ENCODE measurements at regions not wholly inside any gene's neighbourhood (a gene's known extent, or its start where the extent isn't known, plus 50 kb on each side); places are given as distances from the start of the nearest gene placed in this dataset.

DNA sequence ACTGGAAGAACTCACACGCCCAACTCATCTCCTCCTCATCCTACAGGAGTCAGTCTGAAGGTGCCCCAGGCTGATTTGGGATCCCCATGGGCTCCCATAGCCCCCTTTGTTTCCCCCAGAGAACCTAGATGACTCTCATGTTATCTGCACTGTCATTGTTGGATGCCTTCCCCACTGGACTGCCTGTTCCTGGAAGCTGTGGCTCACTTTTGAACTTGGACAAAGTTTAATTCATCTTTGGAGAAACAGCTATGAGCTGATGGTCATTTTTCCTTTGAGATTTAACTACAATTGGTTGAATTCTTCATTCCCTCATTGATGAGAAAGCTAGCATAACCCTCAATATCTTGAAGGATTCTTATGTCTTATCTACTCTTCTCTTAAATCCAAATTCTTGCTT is 186.6 kb downstream of the SALL1 start:
- peaks cover under 1% of the 10 kb centered on the region for H3K27me3 Mint-ChIP-seq (ENCODE audit: low read depth)
- no peaks in the 10 kb centered on the region for H3K9me3 Mint-ChIP-seq
- DNase-seq (ENCODE audit: low read depth, low spot score) = no peak
- TF ChIP-seq, protein P1, sequence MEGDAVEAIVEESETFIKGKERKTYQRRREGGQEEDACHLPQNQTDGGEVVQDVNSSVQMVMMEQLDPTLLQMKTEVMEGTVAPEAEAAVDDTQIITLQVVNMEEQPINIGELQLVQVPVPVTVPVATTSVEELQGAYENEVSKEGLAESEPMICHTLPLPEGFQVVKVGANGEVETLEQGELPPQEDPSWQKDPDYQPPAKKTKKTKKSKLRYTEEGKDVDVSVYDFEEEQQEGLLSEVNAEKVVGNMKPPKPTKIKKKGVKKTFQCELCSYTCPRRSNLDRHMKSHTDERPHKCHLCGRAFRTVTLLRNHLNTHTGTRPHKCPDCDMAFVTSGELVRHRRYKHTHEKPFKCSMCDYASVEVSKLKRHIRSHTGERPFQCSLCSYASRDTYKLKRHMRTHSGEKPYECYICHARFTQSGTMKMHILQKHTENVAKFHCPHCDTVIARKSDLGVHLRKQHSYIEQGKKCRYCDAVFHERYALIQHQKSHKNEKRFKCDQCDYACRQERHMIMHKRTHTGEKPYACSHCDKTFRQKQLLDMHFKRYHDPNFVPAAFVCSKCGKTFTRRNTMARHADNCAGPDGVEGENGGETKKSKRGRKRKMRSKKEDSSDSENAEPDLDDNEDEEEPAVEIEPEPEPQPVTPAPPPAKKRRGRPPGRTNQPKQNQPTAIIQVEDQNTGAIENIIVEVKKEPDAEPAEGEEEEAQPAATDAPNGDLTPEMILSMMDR (conservative IDR thresholded peaks at IDR 0.05) = no peak
- no peaks in the 10 kb centered on the region for H3K4me1 Mint-ChIP-seq
- H3K36me3 Mint-ChIP-seq (ENCODE audit: low read depth) = no peaks in the 10 kb centered on the region
- peak overlapping the region; percentile 62 for H3K27ac Mint-ChIP-seq (ENCODE audit: unreplicated experiment)
- H3K4me3 Mint-ChIP-seq = no peak overlapping the region

DNA sequence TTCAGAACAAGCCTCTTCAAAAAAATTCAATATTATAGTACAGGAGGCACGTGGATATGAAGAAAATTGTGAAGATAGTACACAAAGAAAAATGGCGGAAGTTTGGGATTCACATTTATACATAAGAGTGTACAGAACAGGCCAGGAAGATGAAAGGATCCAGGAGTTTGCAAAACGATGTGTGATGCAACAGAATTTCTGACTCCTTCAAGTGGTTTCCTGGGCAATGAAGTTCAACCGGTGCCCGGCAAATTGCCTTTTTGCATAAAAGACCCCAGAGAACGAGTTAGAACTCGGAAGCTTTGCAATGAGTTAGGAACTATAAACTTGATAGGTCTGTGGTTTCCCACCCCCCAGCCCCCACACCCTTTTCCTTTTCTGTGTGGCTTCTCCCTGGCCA is 189.1 kb downstream of the SALL1 start:
- Mint-ChIP-seq H3K27ac (ENCODE audit: unreplicated experiment) (no peak overlapping the region), H3K27me3 (ENCODE audit: low read depth) (no peaks in the 10 kb centered on the region), H3K9me3 (no peaks in the 10 kb centered on the region), H3K36me3 (ENCODE audit: low read depth) (no peaks in the 10 kb centered on the region), H3K4me3 (no peak overlapping the region), H3K4me1 (no peaks in the 10 kb centered on the region)
- TF ChIP-seq, protein P1 (conservative IDR thresholded peaks at IDR 0.05) = no peak
- DNase-seq (ENCODE audit: low read depth, low spot score) = no peak

DNA sequence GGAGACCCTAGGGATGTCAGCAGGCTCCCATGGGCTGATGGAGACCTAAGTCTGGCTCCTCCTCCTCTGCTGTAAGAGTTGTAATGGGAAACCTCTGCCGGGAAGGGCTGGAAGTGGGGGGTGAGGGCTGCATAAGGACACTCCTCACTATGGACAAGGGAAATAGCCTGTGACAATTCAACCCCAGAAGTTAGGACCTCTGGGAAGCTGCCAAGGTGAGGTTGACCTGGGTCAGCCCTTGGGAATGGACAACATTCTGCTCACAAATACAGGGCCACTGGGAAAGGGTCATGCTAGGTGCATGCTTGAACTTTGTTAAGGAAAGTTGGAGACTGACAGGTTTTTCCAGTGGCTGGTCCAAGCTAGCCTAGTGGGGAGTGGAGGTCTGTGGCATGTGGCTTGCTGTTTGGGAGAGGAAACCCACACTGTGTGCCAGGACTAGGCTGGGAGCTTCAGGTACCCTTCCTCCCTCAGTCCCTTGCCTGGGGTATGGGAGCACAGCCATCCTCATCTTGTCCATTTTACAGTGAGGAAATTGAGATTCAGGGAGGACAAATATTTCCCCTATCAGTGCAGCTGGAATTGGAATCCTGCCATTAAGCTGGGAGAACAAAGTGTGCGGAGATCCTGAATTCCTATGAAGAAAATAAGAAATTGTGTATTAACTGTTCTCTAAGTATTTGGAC is 190.4 kb downstream of the SALL1 start:
- TF ChIP-seq, protein P1 (conservative IDR thresholded peaks at IDR 0.05) = no peak
- no peaks in the 10 kb centered on the region for H3K27me3 Mint-ChIP-seq (ENCODE audit: low read depth)
- H3K27ac Mint-ChIP-seq (ENCODE audit: unreplicated experiment) = no peak overlapping the region
- no peaks in the 10 kb centered on the region for H3K36me3 Mint-ChIP-seq (ENCODE audit: low read depth)
- H3K4me3 Mint-ChIP-seq = no peak overlapping the region
- H3K4me1 Mint-ChIP-seq = no peaks in the 10 kb centered on the region
- DNase-seq (ENCODE audit: low read depth, low spot score) = no peak
- H3K9me3 Mint-ChIP-seq = no peaks in the 10 kb centered on the region

DNA sequence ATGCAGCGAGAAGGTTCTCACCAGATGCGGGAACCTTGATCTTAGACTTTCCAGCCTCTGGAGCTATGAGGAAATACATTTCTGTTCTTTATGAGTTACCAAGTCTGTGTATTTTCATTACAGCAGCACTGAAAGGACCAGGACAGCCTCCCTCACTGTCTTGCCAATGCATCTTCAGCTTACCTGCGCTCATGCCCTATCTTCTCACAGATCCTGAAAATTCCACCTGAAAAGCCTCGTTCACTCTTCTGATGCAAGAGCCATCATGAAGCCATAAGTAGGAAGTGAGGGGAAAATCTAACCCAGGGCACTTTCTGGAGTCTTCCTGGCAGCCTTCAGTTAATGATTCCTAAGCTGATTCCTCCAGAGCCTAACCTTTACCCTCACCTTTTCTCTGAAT is 194.0 kb downstream of the SALL1 start:
- Mint-ChIP-seq H3K27ac (ENCODE audit: unreplicated experiment) (no peak overlapping the region), H3K27me3 (ENCODE audit: low read depth) (no peaks in the 10 kb centered on the region), H3K4me3 (no peak overlapping the region), H3K4me1 (no peaks in the 10 kb centered on the region), H3K9me3 (no peaks in the 10 kb centered on the region), H3K36me3 (ENCODE audit: low read depth) (no peaks in the 10 kb centered on the region)
- DNase-seq (ENCODE audit: low read depth, low spot score) = no peak
- TF ChIP-seq, protein P1 (conservative IDR thresholded peaks at IDR 0.05) = no peak

DNA sequence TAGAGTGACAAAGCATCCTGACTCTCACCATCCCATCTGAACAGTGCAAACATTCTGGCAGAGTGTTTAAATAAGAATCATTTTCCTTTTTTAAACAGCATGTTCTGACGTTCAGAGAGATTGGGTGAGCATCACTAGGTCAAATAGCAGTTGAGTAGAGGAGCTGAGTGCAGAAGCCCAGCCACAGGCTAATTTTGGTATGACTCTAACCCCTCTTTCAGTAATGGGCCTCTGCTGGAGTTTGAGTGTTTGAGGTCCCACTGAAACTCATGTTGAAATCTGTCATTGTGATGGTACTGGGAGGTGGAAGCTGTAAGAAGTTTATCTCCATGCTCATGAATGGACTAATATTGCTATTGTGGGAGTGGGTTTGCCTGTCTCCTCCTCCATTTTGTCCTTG is 194.4 kb downstream of the SALL1 start:
- H3K27ac Mint-ChIP-seq (ENCODE audit: unreplicated experiment) = no peak overlapping the region
- DNase-seq (ENCODE audit: low read depth, low spot score) = no peak
- no peaks in the 10 kb centered on the region for H3K9me3 Mint-ChIP-seq
- H3K4me3 Mint-ChIP-seq = no peak overlapping the region
- TF ChIP-seq, protein P1 (conservative IDR thresholded peaks at IDR 0.05) = no peak
- H3K36me3 Mint-ChIP-seq (ENCODE audit: low read depth) = no peaks in the 10 kb centered on the region
- no peaks in the 10 kb centered on the region for H3K4me1 Mint-ChIP-seq
- no peaks in the 10 kb centered on the region for H3K27me3 Mint-ChIP-seq (ENCODE audit: low read depth)

Measured in neural crest cell (in vitro differentiated cells).